Caco-2 (cell line): ENCODE measurements at regions not wholly inside any gene's neighbourhood (a gene's known extent, or its start where the extent isn't known, plus 50 kb on each side); places are given as distances from the start of the nearest gene placed in this dataset.
"Not testable (repeated sequence)": the region's sequence is repeated elsewhere in the genome, so short reads cannot be mapped to it uniquely, and the experiment has no call there.

Experiments
- BruUV-seq: library from RNA; stranded (reverse); fragments of 400-500 nt; replicated peaks from 2 replicates; lab custom pipeline; 2021; lab: Mats Ljungman, UMichigan
- CTCF ChIA-PET: fragments of 300-600 bp; sonication (Branson Sonifier 250); formaldehyde crosslinking; loops from one replicate; lab custom pipeline; 2022; ENCODE audit warnings: antibody characterized with exemption; lab: Charles Lee
- POLR2A ChIA-PET: fragments of 300-600 bp; sonication (Branson Sonifier 250); formaldehyde crosslinking; loops from one replicate; lab custom pipeline; 2022; ENCODE audit warnings: antibody characterized with exemption; lab: Charles Lee
- DNase-seq, 2 experiments: peaks; one replicate each; pipeline versions ENCODE4 v3.0.0 to v3.0.0-alpha.2; 2020 to 2022
- H3K27me3 ChIP-seq: replicated peaks from 2 replicates; pipeline ENCODE4 v1.6.0; 2011; ENCODE audit warnings: low read length; ENCODE audit not compliant: control insufficient read depth, insufficient read depth
- H3K36me3 ChIP-seq: 2 replicates; pipeline ENCODE4 v1.5.1; 2011; ENCODE audit warnings: low read length; ENCODE audit not compliant: control insufficient read depth, insufficient read depth
- H3K4me1 ChIP-seq: fragments of 250-450 bp; sonication (Bioruptor Pico); 2 replicates; pipeline ENCODE4 v1.5.1; 2020; ENCODE audit warnings: mild to moderate bottlenecking
- H3K4me3 ChIP-seq: 2 replicates; pipeline ENCODE4 v1.5.1; 2011; ENCODE audit warnings: low read depth, mild to moderate bottlenecking, control low read depth, low read length
- H3K9me3 ChIP-seq: fragments of 250-450 bp; sonication (Bioruptor Pico); 2 replicates; pipeline ENCODE4 v1.5.1; 2020; ENCODE audit warnings: mild to moderate bottlenecking, moderate library complexity
- H3K27ac Mint-ChIP-seq: one replicate; pipeline ENCODE4 v1.8.0; 2022; ENCODE audit warnings: mixed read lengths; ENCODE audit not compliant: unreplicated experiment
- H3K27me3 Mint-ChIP-seq: one replicate; pipeline ENCODE4 v1.8.0; 2022; ENCODE audit warnings: mixed read lengths; ENCODE audit not compliant: insufficient read depth, unreplicated experiment
- H3K36me3 Mint-ChIP-seq: one replicate; pipeline ENCODE4 v1.8.0; 2022; ENCODE audit warnings: mild to moderate bottlenecking, mixed read lengths; ENCODE audit not compliant: insufficient read depth, unreplicated experiment
- H3K4me1 Mint-ChIP-seq: one replicate; pipeline ENCODE4 v1.8.0; 2022; ENCODE audit warnings: low read depth, mixed read lengths; ENCODE audit not compliant: unreplicated experiment
- H3K4me3 Mint-ChIP-seq: one replicate; pipeline ENCODE4 v1.8.0; 2022; ENCODE audit warnings: mild to moderate bottlenecking, moderate library complexity, mixed read lengths; ENCODE audit not compliant: unreplicated experiment
- H3K9me3 Mint-ChIP-seq: one replicate; pipeline ENCODE4 v1.8.0; 2022; ENCODE audit warnings: mixed read lengths; ENCODE audit not compliant: unreplicated experiment
- CTCF ChIP-seq, 2 experiments: fragments of 200-600 bp in 1 of 2; IDR thresholded peaks; 1 replicate in 1 of 2; 2 replicates in 1 of 2; pipeline versions ENCODE4 v1.5.1 to v1.8.0; 2011 to 2022; ENCODE audit warnings: antibody characterized with exemption in 1 of 2, control low read depth in 1 of 2, inconsistent platforms in 1 of 2, low read depth in 1 of 2, low read length in 1 of 2, mild to moderate bottlenecking in 1 of 2, moderate library complexity in 1 of 2; ENCODE audit not compliant: insufficient read depth in 1 of 2, severe bottlenecking in 1 of 2, unreplicated experiment in 1 of 2
- intact Hi-C: fragments of 100-400 bp; cut with micrococcal nuclease; formaldehyde crosslinking; loops from one replicate; pipeline ENCODE4 v1.10.0; 2022; ENCODE audit not compliant: unreplicated experiment

- Mint-ChIP-seq H3K4me3 (no peak overlapping the region), H3K4me1 (no peaks in the 10 kb centered on the region), H3K36me3 (no peaks in the 10 kb centered on the region), H3K9me3 (peaks cover 12% of the 10 kb centered on the region), H3K27me3 (peaks cover 10% of the 10 kb centered on the region), H3K27ac (no peak overlapping the region)
- no peaks in the 10 kb centered on the region for H3K4me1 ChIP-seq
- intact Hi-C loops: no loop called here
- DNase-seq: no peak
- POLR2A ChIA-PET: no interaction called here
- H3K9me3 ChIP-seq: no peaks in the 10 kb centered on the region; the same call in 1 of the 2 replicates
- CTCF ChIA-PET: no interaction called here
- H3K4me3 ChIP-seq: no peak overlapping the region
- no TSS peak for BruUV-seq
- no peaks in the 10 kb centered on the region for H3K36me3 ChIP-seq
- no peak for TF ChIP-seq CTCF (IDR thresholded peaks at IDR 0.05; ENCODE audit: insufficient read depth in 1 of 2, low read depth in 1 of 2, low read length in 1 of 2, severe bottlenecking in 1 of 2, unreplicated experiment in 1 of 2)
- no peaks in the 10 kb centered on the region for H3K27me3 ChIP-seq
Observed at GRCh38 chr21:38115870-38116269, 140.9 kb upstream of the KCNJ15 start.

- intact Hi-C loops: no loop called here
- Mint-ChIP-seq H3K4me1 (no peaks in the 10 kb centered on the region), H3K36me3 (no peaks in the 10 kb centered on the region), H3K27me3 (peaks cover 5% of the 10 kb centered on the region), H3K4me3 (no peak overlapping the region), H3K27ac (no peak overlapping the region), H3K9me3 (peaks cover 17% of the 10 kb centered on the region)
- H3K4me3 ChIP-seq: no peak overlapping the region
- H3K4me1 ChIP-seq: no peaks in the 10 kb centered on the region
- POLR2A ChIA-PET: no interaction called here
- CTCF ChIA-PET: no interaction called here
- DNase-seq: no peak
- no peaks in the 10 kb centered on the region for H3K27me3 ChIP-seq
- H3K9me3 ChIP-seq: no peaks in the 10 kb centered on the region; the same call in 1 of the 2 replicates
- no peaks in the 10 kb centered on the region for H3K36me3 ChIP-seq
- BruUV-seq: no TSS peak
- TF ChIP-seq CTCF (IDR thresholded peaks at IDR 0.05; ENCODE audit: insufficient read depth in 1 of 2, low read depth in 1 of 2, low read length in 1 of 2, severe bottlenecking in 1 of 2, unreplicated experiment in 1 of 2): no peak
Observed at GRCh38 chr21:38119793-38120192, 137.0 kb upstream of the KCNJ15 start.

GRCh38 chr21:38120679-38120983 lies 136.2 kb upstream of the KCNJ15 start:
- BruUV-seq: not testable (repeated sequence)

More at GRCh38 chr21:38120679-38120983, 136.2 kb upstream of the KCNJ15 start:
- H3K27me3 ChIP-seq, CTCF ChIA-PET, H3K27me3 Mint-ChIP-seq, H3K36me3 ChIP-seq, POLR2A ChIA-PET, intact Hi-C loops, H3K4me1 ChIP-seq, H3K36me3 Mint-ChIP-seq, DNase-seq, H3K4me3 Mint-ChIP-seq, H3K4me1 Mint-ChIP-seq, H3K9me3 ChIP-seq, H3K4me3 ChIP-seq, H3K27ac Mint-ChIP-seq: not testable (repeated sequence)
- peaks cover 14% of the 10 kb centered on the region for H3K9me3 Mint-ChIP-seq
